Heart left ventricle (tissue), 16 donors: ENCODE measurements at regions not wholly inside any gene's neighbourhood (a gene's known extent, or its start where the extent isn't known, plus 50 kb on each side); places are given as distances from the start of the nearest gene placed in this dataset.

Experiments
- ATAC-seq, 4 donors: fragments of 200-7000 bp; cut with Tn5 transposase; one replicate each; pipeline ENCODE4 v1.9.1; 2020 to 2022; ENCODE audit warnings: moderate library complexity in 4 of 4, mild to moderate bottlenecking in 3 of 4, moderate number of reproducible peaks in 1 of 4
- DNase-seq, 5 donors: peaks; one replicate each; pipeline ENCODE4 v3.0.0-alpha.2; 2020
- H3K27ac ChIP-seq, 12 donors: fragments of 200-600 bp; sonication (generic) in 4 of 12; one replicate each; pipeline versions ENCODE4 v1.5.0 to v1.8.0; 2016 to 2022; ENCODE audit warnings: mild to moderate bottlenecking in 2 of 12
- H3K27me3 ChIP-seq, 9 donors: fragments of 200-600 bp; sonication (generic) in 2 of 9; one replicate each; pipeline versions ENCODE4 v1.5.1 to v1.8.0; 2016 to 2022; ENCODE audit warnings: mild to moderate bottlenecking in 3 of 9
- H3K36me3 ChIP-seq, 9 donors: fragments of 200-600 bp; sonication (generic) in 2 of 9; one replicate each; pipeline versions ENCODE4 v1.5.0 to v1.8.0; 2018 to 2022; ENCODE audit warnings: mild to moderate bottlenecking in 2 of 9
- H3K4me1 ChIP-seq, 12 donors: fragments of 200-600 bp; sonication (generic) in 4 of 12; one replicate each; pipeline versions ENCODE4 v1.5.0 to v1.8.0; 2016 to 2022; ENCODE audit warnings: mild to moderate bottlenecking in 3 of 12
- H3K4me3 ChIP-seq, 12 donors: fragments of 200-600 bp; sonication (generic) in 4 of 12; one replicate each; pipeline versions ENCODE4 v1.5.0 to v1.8.0; 2017 to 2022; ENCODE audit warnings: mild to moderate bottlenecking in 9 of 12, moderate library complexity in 4 of 12
- H3K9me3 ChIP-seq, 12 donors: fragments of 200-600 bp; sonication (generic) in 4 of 12; one replicate each; pipeline versions ENCODE4 v1.5.0 to v1.8.0; 2016 to 2022; ENCODE audit warnings: mild to moderate bottlenecking in 1 of 12
- CTCF ChIP-seq, 12 donors: fragments of 200-600 bp; sonication (generic) in 4 of 12; IDR thresholded peaks; one replicate each; pipeline versions ENCODE4 v1.5.0 to v1.8.0; 2018 to 2022; ENCODE audit warnings: antibody characterized with exemption in 12 of 12, mild to moderate bottlenecking in 5 of 12
- POLR2A ChIP-seq, 2 donors: fragments of 450-650 bp; IDR thresholded peaks; one replicate each; pipeline ENCODE4 v1.6.1; 2017; ENCODE audit warnings: antibody characterized with exemption in 2 of 2, mild to moderate bottlenecking in 2 of 2, moderate library complexity in 2 of 2
- WGBS, 4 donors: extraction: QIAGEN DNeasy Blood & Tissue Kit in 2 of 4; methylation state at CpG; one replicate each; pipeline versions ENCODE4 v1.1.5 to v1.1.7; 2013 to 2018; 5-methylcytosine and 5-hydroxymethylcytosine counted together
- intact Hi-C, 10 donors: fragments of 100-400 bp; cut with DNase I; formaldehyde crosslinking; loops; one replicate each; pipeline versions ENCODE4 v1.11.1 to v1.14.2; 2022
- donor health status: ischemic (EF 13 %, LVEDD 7.1; RV severe dilation, severe dysfunction).
- donor health status: healthy with polysubstance abuse.
- donor health status: DM: no; HTN: yes; CAD: no.
- donor health status: DM: no; HTN: no; CAD: no.
- donor health status: ischemic (EF 25% LVEDD 6.9; RV normal size, moderate dysfunction).
- donor health status: ischemic (EF 25% LVEDD 5.7; RV mildly dilated, moderate dysfunction).
- donor health status: healthy.
- donor health status: DM: yes; HTN: yes; CAD: no.
- donor health status: ischemic (EF 35%, LVEDD 5.7; RV mildly dilated, moderate dysfunction).
- donor health status: nonischemic (EF 11% LVEDD 7.7; RV severe dilation, severe dysfunction).
- donor health status: DM: yes; HTN: yes; CAD: no.
- donor health status: PGD.
- donor health status: ischemic (EF 29% LVEDD 5.4; RV normal size, mild dysfunction).
- donor health status: nonischemic (EF 23%, LVEDD 6.1; RV moderate dilation, normal function).

- TF ChIP-seq CTCF (IDR thresholded peaks at IDR 0.05) (no peak), POLR2A (IDR thresholded peaks at IDR 0.05) (no peak)
- H3K36me3 ChIP-seq: no peaks in the 10 kb centered on the region
- no peak overlapping the region for H3K4me3 ChIP-seq
- H3K4me1 ChIP-seq: no peaks in the 10 kb centered on the region
- H3K27me3 ChIP-seq: no peaks in the 10 kb centered on the region
- H3K27ac ChIP-seq: no peak overlapping the region
- ATAC-seq (no peak), DNase-seq (no peak)
- 82 to 87% (median 85%) methylated on average over 3 of the region's 3 CpGs for whole genome bisulfite sequencing, 4 donors
- intact Hi-C loops: loop anchor here in 1 of 10 donors (5.0 kb wide), 1 partner anchor 178 kb away; no protein-coding TSS in a partner anchor
- H3K9me3 ChIP-seq: peaks cover 0 to 13% (median 0%) of the 10 kb centered on the region in 12 donors
Observed at GRCh38 chr3:162765524-162765923, 1268.9 kb downstream of the OTOL1 start.

GRCh38 chr3:162769564-162769963, 1273.0 kb downstream of the OTOL1 start:
- Histone ChIP-seq H3K4me3 (no peak overlapping the region), H3K36me3 (no peaks in the 10 kb centered on the region), H3K4me1 (no peaks in the 10 kb centered on the region), H3K9me3 (peaks cover 0 to 13% (median 0%) of the 10 kb centered on the region in 12 donors), H3K27me3 (no peaks in the 10 kb centered on the region), H3K27ac (no peak overlapping the region)
- intact Hi-C loops: loop anchor here in 1 of 10 donors (5.0 kb wide), 1 partner anchor 182 kb away; no protein-coding TSS in a partner anchor
- ATAC-seq: no peak
- TF ChIP-seq POLR2A (IDR thresholded peaks at IDR 0.05) (no peak), CTCF (IDR thresholded peaks at IDR 0.05) (no peak)
- DNase-seq: no peak

- H3K27ac ChIP-seq: no peak overlapping the region
- no peaks in the 10 kb centered on the region for H3K36me3 ChIP-seq
- ATAC-seq (no peak), DNase-seq (no peak)
- intact Hi-C loops: no loop called here
- no peaks in the 10 kb centered on the region for H3K27me3 ChIP-seq
- TF ChIP-seq CTCF (IDR thresholded peaks at IDR 0.05) (no peak), POLR2A (IDR thresholded peaks at IDR 0.05) (no peak)
- no peaks in the 10 kb centered on the region for H3K4me1 ChIP-seq
- peaks cover 0 to 13% (median 0%) of the 10 kb centered on the region in 12 donors for H3K9me3 ChIP-seq
- no peak overlapping the region for H3K4me3 ChIP-seq
- 35 to 56% (median 51%) methylated on average over 2 of the region's 2 CpGs for WGBS, 4 donors
Observed at GRCh38 chr3:162770551-162770950, 1273.9 kb downstream of the OTOL1 start.

- intact Hi-C loops: no loop called here
- H3K27me3 ChIP-seq: no peaks in the 10 kb centered on the region
- H3K36me3 ChIP-seq: no peaks in the 10 kb centered on the region
- H3K4me3 ChIP-seq: no peak overlapping the region
- no peak for ATAC-seq
- no peak for DNase-seq
- 80 to 86% (median 83%) methylated on average over 1 of the region's 1 CpG for WGBS, 4 donors
- H3K4me1 ChIP-seq: no peaks in the 10 kb centered on the region
- no peak overlapping the region for H3K27ac ChIP-seq
- H3K9me3 ChIP-seq: no peaks in the 10 kb centered on the region
- no peak for TF ChIP-seq POLR2A (IDR thresholded peaks at IDR 0.05)
- no peak for TF ChIP-seq CTCF (IDR thresholded peaks at IDR 0.05)
Observed at GRCh38 chr3:162774613-162775100, 1278.0 kb downstream of the OTOL1 start.
